Mucosa of descending colon (tissue), 3 donors: ENCODE measurements at regions not wholly inside any gene's neighbourhood (a gene's known extent, or its start where the extent isn't known, plus 50 kb on each side); places are given as distances from the start of the nearest gene placed in this dataset.

ENCODE experiments used
- ATAC-seq: fragments of 200-7000 bp; cut with Tn5 transposase; one replicate; pipeline ENCODE4 v1.9.1; 2020; ENCODE audit warnings: mild to moderate bottlenecking, moderate library complexity
- DNase-seq, 3 donors: peaks; one replicate each; pipeline ENCODE4 v3.0.0-alpha.2; 2020
- H3K36me3 ChIP-seq: fragments of 200-600 bp; one replicate; pipeline ENCODE4 v1.8.0; 2021; ENCODE audit warnings: low read depth, mild to moderate bottlenecking
- H3K4me1 ChIP-seq: fragments of 200-600 bp; one replicate; pipeline ENCODE4 v1.8.0; 2021; ENCODE audit warnings: low read depth, mild to moderate bottlenecking
- H3K4me3 ChIP-seq: fragments of 200-600 bp; one replicate; pipeline ENCODE4 v1.8.0; 2021; ENCODE audit warnings: mild to moderate bottlenecking
- H3K9me3 ChIP-seq: fragments of 200-600 bp; one replicate; pipeline ENCODE4 v1.8.0; 2021; ENCODE audit warnings: mild to moderate bottlenecking
- CTCF ChIP-seq: fragments of 200-600 bp; IDR thresholded peaks from one replicate; pipeline ENCODE4 v1.8.0; 2022; ENCODE audit warnings: antibody characterized with exemption, mild to moderate bottlenecking
- intact Hi-C, 2 donors: fragments of 100-400 bp; cut with DNase I in 1 of 2; cut with micrococcal nuclease in 1 of 2; formaldehyde crosslinking; loops; one replicate each; pipeline versions ENCODE4 v1.11.0 to v1.11.1; 2022; cut with DNase I, micrococcal nuclease
- donor health status: DM: no; HTN: no; CAD: no; lungs with moderate emphysema.
- donor health status: DM: no; HTN: no; CAD: no.
- donor health status: DM: no; HTN: yes; CAD: no.

- Histone ChIP-seq H3K4me3 (no peak overlapping the region), H3K9me3 (no peaks in the 10 kb centered on the region), H3K36me3 (no peaks in the 10 kb centered on the region), H3K4me1 (no peaks in the 10 kb centered on the region)
- no peak for TF ChIP-seq CTCF
- intact Hi-C loops = no loop called here
- ATAC-seq (no peak), DNase-seq (no peak)
Observed at GRCh38 chr5:54722846-54723433, 205.4 kb downstream of the SNX18 start.

GRCh38 chr5:54721951-54722654 is 204.5 kb downstream of the SNX18 start:
- DNase-seq (no peak), ATAC-seq (no peak)
- intact Hi-C loops = no loop called here
- no peak for TF ChIP-seq CTCF
- Histone ChIP-seq H3K4me1 (no peaks in the 10 kb centered on the region), H3K9me3 (no peaks in the 10 kb centered on the region), H3K4me3 (no peak overlapping the region), H3K36me3 (no peaks in the 10 kb centered on the region)

GRCh38 chr5:54721116-54721515 is 203.6 kb downstream of the SNX18 start:
- intact Hi-C loops = no loop called here
- no peak overlapping the region for H3K4me3 ChIP-seq

GRCh38 chr5:54720341-54720740 is 202.8 kb downstream of the SNX18 start:
- ATAC-seq = no peak

More at GRCh38 chr5:54721116-54721515, 203.6 kb downstream of the SNX18 start:
- no peak for TF ChIP-seq CTCF
- DNase-seq (no peak), ATAC-seq (no peak)
- H3K4me1 ChIP-seq = no peaks in the 10 kb centered on the region
- H3K9me3 ChIP-seq = no peaks in the 10 kb centered on the region
- no peaks in the 10 kb centered on the region for H3K36me3 ChIP-seq

GRCh38 chr5:54719384-54720283 is 202.1 kb downstream of the SNX18 start:
- intact Hi-C loops = no loop called here
- DNase-seq = no peak
- no peaks in the 10 kb centered on the region for H3K36me3 ChIP-seq
- no peaks in the 10 kb centered on the region for H3K9me3 ChIP-seq
- H3K4me1 ChIP-seq = no peaks in the 10 kb centered on the region
- H3K4me3 ChIP-seq = no peak overlapping the region
- TF ChIP-seq CTCF = no peak
- ATAC-seq = no peak

More at GRCh38 chr5:54720341-54720740, 202.8 kb downstream of the SNX18 start:
- Histone ChIP-seq H3K9me3 (no peaks in the 10 kb centered on the region), H3K36me3 (no peaks in the 10 kb centered on the region), H3K4me3 (no peak overlapping the region), H3K4me1 (no peaks in the 10 kb centered on the region)
- intact Hi-C loops = no loop called here
- TF ChIP-seq CTCF = no peak
- no peak for DNase-seq
